Right forelimb (tissue), 1 donor: ENCODE measurements at regions not wholly inside any gene's neighbourhood (a gene's known extent, or its start where the extent isn't known, plus 50 kb on each side); places are given as distances from the start of the nearest gene placed in this dataset.

Experiments
- DNase-seq: peaks from one replicate; pipeline ENCODE4 v3.0.0-alpha.2; 2018

- no peak for DNase-seq
Measured at GRCh38 chr10:128694168-128694850, 568.1 kb upstream of the MKI67 start.

- DNase-seq = no peak
Measured at GRCh38 chr10:128694851-128695725, 568.9 kb upstream of the MKI67 start.

- no peak for DNase-seq
Measured at GRCh38 chr10:128695931-128696330, 569.7 kb upstream of the MKI67 start.

GRCh38 chr10:128697437-128697836 is 571.2 kb upstream of the MKI67 start:
- DNase-seq = no peak

GRCh38 chr10:128701381-128701780 is 575.2 kb upstream of the MKI67 start:
- no peak for DNase-seq

GRCh38 chr10:128701837-128702236 is 575.6 kb upstream of the MKI67 start:
- DNase-seq = no peak

GRCh38 chr10:128704716-128705115 is 578.5 kb upstream of the MKI67 start:
- no peak for DNase-seq

- DNase-seq = no peak
Measured at GRCh38 chr10:128708182-128708581, 582.0 kb upstream of the MKI67 start.

- DNase-seq = no peak
Measured at GRCh38 chr10:128709686-128710085, 583.5 kb upstream of the MKI67 start.

GRCh38 chr10:128710098-128710797 is 584.0 kb upstream of the MKI67 start:
- DNase-seq = no peak

GRCh38 chr10:128710798-128711183 is 584.6 kb upstream of the MKI67 start:
- no peak for DNase-seq

- no peak for DNase-seq
Measured at GRCh38 chr10:128711806-128712205, 585.6 kb upstream of the MKI67 start.

- no peak for DNase-seq
Measured at GRCh38 chr10:128712661-128713400, 586.6 kb upstream of the MKI67 start.

GRCh38 chr10:128713471-128713870 is 587.2 kb upstream of the MKI67 start:
- no peak for DNase-seq

GRCh38 chr10:128713874-128714570 is 587.8 kb upstream of the MKI67 start:
- peak; percentile 73 for DNase-seq

GRCh38 chr10:128714644-128715415 is 588.6 kb upstream of the MKI67 start:
- no peak for DNase-seq

- no peak for DNase-seq
Measured at GRCh38 chr10:128716181-128716580, 590.0 kb upstream of the MKI67 start.

- DNase-seq = no peak
Measured at GRCh38 chr10:128721963-128722445, 595.8 kb upstream of the MKI67 start.

GRCh38 chr10:128722947-128723346 is 596.7 kb upstream of the MKI67 start:
- no peak for DNase-seq

- no peak for DNase-seq
Measured at GRCh38 chr10:128723631-128724205, 597.5 kb upstream of the MKI67 start.

GRCh38 chr10:128725531-128725930 is 599.3 kb upstream of the MKI67 start:
- DNase-seq = no peak
